Esophagus muscularis mucosa (tissue), 4 donors: ENCODE measurements at regions not wholly inside any gene's neighbourhood (a gene's known extent, or its start where the extent isn't known, plus 50 kb on each side); places are given as distances from the start of the nearest gene placed in this dataset.

ENCODE experiments used
- DNase-seq: peaks from one replicate; pipeline ENCODE4 v3.0.0-alpha.2; 2017; ENCODE audit errors: extremely low spot score
- H3K27ac ChIP-seq, 4 donors: fragments of 200-600 bp; sonication (generic); replicated peaks in 1 of 4; 1 replicate in 3 of 4; 2 replicates in 1 of 4; pipeline ENCODE4 v1.5.1; 2016 to 2019; ENCODE audit warnings: mild to moderate bottlenecking in 1 of 4
- H3K27me3 ChIP-seq, 4 donors: fragments of 200-600 bp; sonication (generic); one replicate each; pipeline versions ENCODE4 v1.5.1 to v1.6.0; 2016 to 2019
- H3K36me3 ChIP-seq, 4 donors: fragments of 200-600 bp; sonication (generic); one replicate each; pipeline ENCODE4 v1.5.1; 2016 to 2019
- H3K4me1 ChIP-seq, 4 donors: fragments of 200-600 bp; sonication (generic); one replicate each; pipeline ENCODE4 v1.5.1; 2016 to 2019
- H3K4me3 ChIP-seq, 4 donors: fragments of 200-600 bp; sonication (generic); 1 replicate in 2 of 4; 2 replicates in 2 of 4; pipeline ENCODE4 v1.5.1; 2016 to 2019; ENCODE audit warnings: mild to moderate bottlenecking in 4 of 4, moderate library complexity in 1 of 4
- H3K9me3 ChIP-seq, 4 donors: fragments of 200-600 bp; sonication (generic); 1 replicate in 3 of 4; 2 replicates in 1 of 4; pipeline ENCODE4 v1.5.1; 2016 to 2019
- CTCF ChIP-seq, 3 experiments: fragments of 200-600 bp in 2 of 3; fragments of 450-650 bp in 1 of 3; sonication (generic) in 2 of 3; IDR thresholded peaks; one replicate each; pipeline ENCODE4 v1.5.1; 2017 to 2019; ENCODE audit warnings: antibody characterized with exemption in 3 of 3, mild to moderate bottlenecking in 2 of 3, moderate library complexity in 1 of 3
- EP300 ChIP-seq: sonication (generic); formaldehyde crosslinking; IDR thresholded peaks from one replicate; pipeline ENCODE4 v1.6.1; 2017; ENCODE audit warnings: antibody characterized with exemption
- POLR2A ChIP-seq: fragments of 450-650 bp; IDR thresholded peaks from one replicate; pipeline ENCODE4 v1.6.1; 2017; ENCODE audit warnings: antibody characterized with exemption, moderate library complexity, mild to moderate bottlenecking, low read depth
- POLR2AphosphoS5 ChIP-seq, 2 donors: sonication (generic); formaldehyde crosslinking; IDR thresholded peaks; one replicate each; pipeline ENCODE4 v1.6.1; 2017; ENCODE audit warnings: antibody characterized with exemption in 2 of 2
- WGBS: methylation state at CpG from one replicate; pipeline ENCODE4 v1.1.5; 2018; 5-methylcytosine and 5-hydroxymethylcytosine counted together
- intact Hi-C: fragments of 100-400 bp; cut with DNase I; formaldehyde crosslinking; loops from one replicate; pipeline ENCODE4 v1.15.1; 2023

GRCh38 chr2:111231532-111232252 is 111.0 kb downstream of the BCL2L11 start:
- TF ChIP-seq POLR2AphosphoS5 (IDR thresholded peaks at IDR 0.05) (no peak), CTCF (IDR thresholded peaks at IDR 0.05) (no peak), EP300 (no peak), POLR2A (no peak)
- DNase-seq, result peak; percentile 42
- Histone ChIP-seq H3K4me3 (no peak overlapping the region), H3K27me3 (no peaks in the 10 kb centered on the region), H3K36me3 (no peaks in the 10 kb centered on the region), H3K4me1 (no peaks in the 10 kb centered on the region), H3K27ac (no peak overlapping the region), H3K9me3 (peaks cover 0 to 11% (median 0%) of the 10 kb centered on the region in 4 donors)
- intact Hi-C loops, result no loop called here
- 97% methylated on average over 7 of the region's 7 CpGs for WGBS

- Histone ChIP-seq H3K27me3 (no peaks in the 10 kb centered on the region), H3K4me1 (no peaks in the 10 kb centered on the region), H3K27ac (no peak overlapping the region), H3K4me3 (no peak overlapping the region), H3K36me3 (no peaks in the 10 kb centered on the region), H3K9me3 (peaks cover 0 to 3% (median 0%) of the 10 kb centered on the region in 4 donors)
- peak; percentile 47 for DNase-seq
- no peak for TF ChIP-seq EP300
- TF ChIP-seq POLR2A, result no peak
- TF ChIP-seq POLR2AphosphoS5 (IDR thresholded peaks at IDR 0.05), result no peak
- no peak for TF ChIP-seq CTCF (IDR thresholded peaks at IDR 0.05)
- 84% methylated on average over 13 of the region's 13 CpGs for WGBS
- intact Hi-C loops, result no loop called here
Observed at GRCh38 chr2:111235192-111236015, 114.7 kb downstream of the BCL2L11 start.

GRCh38 chr2:111236025-111236424 is 115.3 kb downstream of the BCL2L11 start:
- TF ChIP-seq POLR2AphosphoS5 (IDR thresholded peaks at IDR 0.05), result no peak
- TF ChIP-seq EP300, result no peak
- TF ChIP-seq POLR2A, result no peak
- no peak for TF ChIP-seq CTCF (IDR thresholded peaks at IDR 0.05)
- intact Hi-C loops, result no loop called here
- Histone ChIP-seq H3K9me3 (no peaks in the 10 kb centered on the region), H3K36me3 (no peaks in the 10 kb centered on the region), H3K27me3 (no peaks in the 10 kb centered on the region), H3K4me1 (no peaks in the 10 kb centered on the region), H3K27ac (no peak overlapping the region), H3K4me3 (no peak overlapping the region)
- WGBS, result 92% methylated on average over 3 of the region's 3 CpGs
- DNase-seq, result peak; percentile 50

- Histone ChIP-seq H3K27me3 (no peaks in the 10 kb centered on the region), H3K4me3 (no peak overlapping the region), H3K36me3 (no peaks in the 10 kb centered on the region), H3K9me3 (no peaks in the 10 kb centered on the region), H3K27ac (no peak overlapping the region), H3K4me1 (no peaks in the 10 kb centered on the region)
- DNase-seq, result peak; percentile 62
- no peak for TF ChIP-seq POLR2AphosphoS5 (IDR thresholded peaks at IDR 0.05)
- no peak for TF ChIP-seq EP300
- TF ChIP-seq POLR2A, result no peak
- no peak for TF ChIP-seq CTCF (IDR thresholded peaks at IDR 0.05)
- intact Hi-C loops, result no loop called here
- 92% methylated on average over 2 of the region's 2 CpGs for WGBS
Observed at GRCh38 chr2:111238296-111238695, 117.6 kb downstream of the BCL2L11 start.
